ENCODE measurements at regions not wholly inside any gene's neighbourhood (a gene's known extent, or its start where the extent isn't known, plus 50 kb on each side); places are given as distances from the start of the nearest gene placed in this dataset.

DNA sequence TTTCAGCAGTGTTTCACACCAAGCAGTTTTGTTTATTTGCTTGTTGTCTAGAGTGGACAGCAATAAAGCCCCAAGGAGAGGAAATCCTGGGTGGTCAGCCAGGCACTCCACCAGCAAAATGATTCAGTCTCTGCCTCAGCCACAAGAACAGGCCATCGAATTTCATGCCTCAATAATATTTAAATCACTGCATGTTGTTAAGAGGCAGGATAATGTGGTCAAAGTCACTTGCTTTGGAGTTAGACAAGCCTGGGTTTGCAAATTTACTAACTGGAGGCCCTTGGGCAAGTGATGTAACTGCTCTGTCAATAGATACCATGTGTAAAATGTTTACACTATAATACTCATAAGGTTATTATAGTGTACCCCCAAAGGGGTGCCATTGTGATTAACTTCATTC lies 349.6 kb downstream of the LMO4 start:
- DNase-seq (ENCODE audit: low read depth in 2 of 2) = no peak

- DNase-seq (ENCODE audit: low read depth in 2 of 2) = no peak
Measured at GRCh38 chr1:87682565-87682964, 353.9 kb downstream of the LMO4 start.

DNA sequence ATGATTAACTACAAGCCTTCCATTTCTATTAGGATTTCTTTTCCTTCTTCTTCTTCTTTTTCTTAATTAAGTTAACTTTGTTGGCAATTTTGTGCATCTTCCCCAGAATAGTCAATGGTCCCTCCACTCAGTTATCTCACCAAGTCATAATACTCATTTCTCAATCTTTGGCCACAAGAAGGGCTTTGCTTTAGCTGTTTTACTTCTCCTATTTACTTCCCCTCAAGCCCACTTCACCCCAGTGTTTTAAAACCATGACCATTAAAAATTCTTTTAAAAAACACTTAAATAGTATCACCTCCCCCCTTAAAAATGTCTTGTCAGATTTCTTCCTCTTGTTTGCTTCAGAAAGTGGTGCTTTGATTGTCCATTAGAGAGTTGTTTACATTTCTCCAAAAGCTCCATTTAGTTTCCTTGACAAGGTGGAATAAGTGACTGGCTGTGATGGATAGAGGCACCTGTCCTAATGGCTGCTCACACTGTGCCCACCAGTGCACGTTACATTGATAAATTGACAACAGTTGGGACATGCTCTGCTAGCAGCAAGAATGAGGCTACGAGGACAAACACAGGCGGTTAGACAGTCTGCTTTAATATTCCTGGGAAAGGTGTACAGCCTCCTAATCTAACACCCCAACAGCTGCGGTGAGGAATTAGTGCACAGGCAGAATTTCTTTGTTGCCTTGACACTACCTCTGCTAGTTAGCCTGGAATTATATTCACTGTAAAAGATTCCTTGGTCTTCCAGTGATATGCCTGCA lies 354.7 kb downstream of the LMO4 start:
- DNase-seq (ENCODE audit: low read depth in 2 of 2) = no peak

DNA sequence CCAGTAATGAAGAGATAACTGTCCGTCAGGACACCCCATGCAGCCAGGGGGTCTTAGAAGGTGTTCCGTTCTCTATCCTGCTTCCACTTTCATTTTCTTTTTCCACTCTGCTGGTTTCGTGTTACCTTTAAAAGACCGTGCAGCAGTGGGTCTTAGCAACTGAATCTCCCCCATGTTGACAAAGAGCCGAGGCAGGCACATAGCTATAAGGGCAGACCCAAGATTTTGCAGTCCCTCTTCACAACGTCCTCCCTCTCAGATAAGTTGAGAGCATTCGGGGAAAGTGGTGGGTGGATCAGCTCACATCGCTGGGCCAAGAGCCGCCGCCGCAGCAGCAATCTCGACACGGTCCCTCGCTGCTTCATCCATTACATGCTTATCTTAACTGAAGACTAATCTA lies 355.5 kb downstream of the LMO4 start:
- no peak for DNase-seq (ENCODE audit: low read depth in 2 of 2)

DNA sequence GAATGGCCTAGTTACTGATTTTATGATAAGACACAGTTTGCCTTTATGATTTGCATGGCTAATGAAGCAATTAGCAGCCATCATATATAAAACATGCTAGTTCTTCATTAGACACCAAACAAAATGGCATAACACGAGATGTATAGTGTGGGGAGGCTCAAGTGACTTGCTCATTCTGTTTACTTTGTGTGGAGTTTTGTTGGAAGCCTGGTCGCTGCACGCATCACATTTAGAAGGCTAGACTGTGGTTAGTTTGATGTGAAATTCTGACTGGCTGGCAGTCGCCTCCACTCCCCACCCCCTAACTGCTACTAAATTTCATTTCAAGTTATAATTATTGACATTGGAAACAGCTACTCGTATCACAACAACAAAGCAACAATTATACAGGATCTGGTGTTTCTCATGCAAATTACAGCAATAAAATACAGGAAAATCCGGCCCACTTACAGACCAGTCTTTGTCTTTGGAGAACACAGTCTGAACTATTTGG lies 356.1 kb downstream of the LMO4 start:
- DNase-seq (ENCODE audit: low read depth in 2 of 2) = no peak

- no peak for DNase-seq (ENCODE audit: low read depth in 2 of 2)
Measured at GRCh38 chr1:87685311-87686135, 356.8 kb downstream of the LMO4 start.

GRCh38 chr1:87686136-87686495 lies 357.4 kb downstream of the LMO4 start:
- no peak for DNase-seq (ENCODE audit: low read depth in 2 of 2)

DNA sequence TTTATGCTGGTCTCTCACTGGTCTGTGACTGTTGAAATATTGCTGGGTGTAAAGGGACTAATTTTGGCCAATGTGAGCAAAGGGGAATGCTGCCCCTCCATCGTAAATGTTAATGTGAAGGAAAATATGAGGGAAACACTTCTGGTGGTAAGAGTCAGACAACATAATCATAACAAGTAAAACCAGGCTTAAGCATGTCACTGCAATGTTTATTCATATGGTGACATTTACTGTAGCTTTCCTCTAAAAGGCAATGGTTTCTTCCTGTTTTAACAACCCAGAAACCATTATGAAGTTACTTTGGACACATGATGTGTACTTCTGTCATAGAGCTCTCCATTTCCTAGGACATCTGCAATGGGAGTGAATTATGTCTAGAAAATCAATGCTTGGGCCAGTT lies 358.0 kb downstream of the LMO4 start:
- no peak for DNase-seq (ENCODE audit: low read depth in 2 of 2)

- no peak for DNase-seq (ENCODE audit: low read depth in 2 of 2)
Measured at GRCh38 chr1:87688136-87688535, 359.5 kb downstream of the LMO4 start.

GRCh38 chr1:87689487-87689886 lies 360.8 kb downstream of the LMO4 start:
- DNase-seq (ENCODE audit: low read depth in 2 of 2) = no peak

- no peak for DNase-seq (ENCODE audit: low read depth in 2 of 2)
Measured at GRCh38 chr1:87696483-87696882, 367.8 kb downstream of the LMO4 start.

GRCh38 chr1:87702455-87702854 lies 373.8 kb downstream of the LMO4 start:
- DNase-seq (ENCODE audit: low read depth in 2 of 2) = no peak

- no peak for DNase-seq (ENCODE audit: low read depth in 2 of 2)
Measured at GRCh38 chr1:87705233-87705632, 376.6 kb downstream of the LMO4 start.

- no peak for DNase-seq (ENCODE audit: low read depth in 2 of 2)
Measured at GRCh38 chr1:87706203-87706602, 377.5 kb downstream of the LMO4 start.

DNA sequence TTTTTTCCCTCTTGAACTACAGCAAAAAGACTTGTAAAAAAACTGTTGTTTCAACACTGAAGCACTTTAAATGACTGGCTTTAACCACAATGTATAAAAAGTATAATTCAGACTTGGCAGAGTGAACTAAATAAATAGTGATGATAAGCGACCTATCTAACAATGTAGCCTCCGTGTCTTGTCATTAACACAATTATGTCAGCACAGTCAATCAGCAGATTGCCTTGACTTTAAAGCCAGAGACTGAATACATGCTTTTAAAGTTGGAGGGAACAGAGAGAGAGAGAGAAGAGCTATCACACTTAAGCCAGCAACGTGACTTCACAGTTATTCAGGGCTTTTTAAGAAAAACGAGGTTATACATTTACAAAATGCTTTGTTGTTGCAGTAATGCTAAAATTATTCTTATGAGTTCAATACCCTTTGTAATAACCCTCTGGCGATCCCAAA lies 378.1 kb downstream of the LMO4 start:
- DNase-seq (ENCODE audit: low read depth in 2 of 2) = no peak

- no peak for DNase-seq (ENCODE audit: low read depth in 2 of 2)
Measured at GRCh38 chr1:87707411-87707810, 378.7 kb downstream of the LMO4 start.

- no peak for DNase-seq (ENCODE audit: low read depth in 2 of 2)
Measured at GRCh38 chr1:87712261-87713010, 383.8 kb downstream of the LMO4 start.

GRCh38 chr1:87714278-87714677 lies 385.6 kb downstream of the LMO4 start:
- DNase-seq (ENCODE audit: low read depth in 2 of 2) = no peak

- no peak for DNase-seq (ENCODE audit: low read depth in 2 of 2)
Measured at GRCh38 chr1:87715052-87715451, 386.4 kb downstream of the LMO4 start.

GRCh38 chr1:87715471-87715870 lies 386.8 kb downstream of the LMO4 start:
- DNase-seq (ENCODE audit: low read depth in 2 of 2) = no peak

GRCh38 chr1:87717157-87717670 lies 388.5 kb downstream of the LMO4 start:
- no peak for DNase-seq (ENCODE audit: low read depth in 2 of 2)

Data from stimulated activated CD8-positive, alpha-beta memory T cell treated with anti-CD3 and anti-CD28 coated beads, Interleukin-2, amount 100 ng/mL, for 48 hours (primary cell).